H1 (cell line): ENCODE measurements at regions not wholly inside any gene's neighbourhood (a gene's known extent, or its start where the extent isn't known, plus 50 kb on each side); places are given as distances from the start of the nearest gene placed in this dataset. TPM values are rescaled to one million over a fixed set of nuclear protein-coding genes. Genes with fewer than 3 reads are reported as not detected.

Experiments used
- small RNA-seq: library from polyadenylated mRNA; stranded (forward); fragments of <200 nt; extraction: miRNeasy Mini kit (QIAGEN cat#:217004); gene quantifications from one replicate; pipeline ENCODE3, GENCODE V24; 2013; ENCODE audit not compliant: insufficient read depth

Small RNAs in the stretch of these regions (small RNA-seq; reads per million reads assigned to genes)
- gene RF00019 (not detected), gene RN7SKP107 (not detected)
